ENCODE measurements at regions not wholly inside any gene's neighbourhood (a gene's known extent, or its start where the extent isn't known, plus 50 kb on each side); places are given as distances from the start of the nearest gene placed in this dataset.
"Not testable (repeated sequence)": the region's sequence is repeated elsewhere in the genome, so short reads cannot be mapped to it uniquely, and the experiment has no call there.

GRCh38 chr6:130720076-130720715 is 107.0 kb upstream of the SMLR1 start:
- Histone ChIP-seq H3K27ac (ENCODE audit: insufficient read depth, low read depth, low read length, poor library complexity, severe bottlenecking) (no peak overlapping the region), H3K4me3 (ENCODE audit: insufficient read depth, low read depth, low read length) (no peak overlapping the region), H3K36me3 (ENCODE audit: control insufficient read depth, insufficient read depth, low read length) (no peaks in the 10 kb centered on the region), H3K4me1 (ENCODE audit: control insufficient read depth, insufficient read depth, low read length) (peaks cover 14% of the 10 kb centered on the region), H3K9me3 (ENCODE audit: control insufficient read depth, low read length) (no peaks in the 10 kb centered on the region), H3K27me3 (ENCODE audit: control insufficient read depth, insufficient read depth, low read length, poor library complexity, severe bottlenecking) (no peaks in the 10 kb centered on the region)

DNA sequence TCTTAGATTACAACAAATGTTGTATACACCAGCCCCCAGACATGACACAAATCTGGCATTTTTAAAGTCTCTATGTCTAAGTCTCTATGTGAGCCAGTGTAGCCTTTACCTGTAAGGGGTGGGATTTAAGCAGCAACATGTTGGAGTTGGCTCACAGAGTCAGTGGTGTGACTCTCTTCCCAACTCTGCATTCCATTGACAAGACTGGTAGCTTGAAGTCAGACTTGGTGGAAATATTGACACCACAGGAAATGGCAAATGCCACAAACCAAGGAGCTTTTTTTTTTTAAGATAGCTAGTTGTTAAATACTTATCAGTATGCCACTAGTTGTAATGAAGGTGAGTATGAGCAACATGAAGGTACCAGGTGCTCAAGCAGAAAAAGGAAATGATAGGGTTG is 103.1 kb upstream of the SMLR1 start:
- Histone ChIP-seq H3K9me3 (ENCODE audit: control insufficient read depth, low read length) (no peaks in the 10 kb centered on the region), H3K27ac (ENCODE audit: insufficient read depth, low read depth, low read length, poor library complexity, severe bottlenecking) (no peak overlapping the region), H3K36me3 (ENCODE audit: control insufficient read depth, insufficient read depth, low read length) (no peaks in the 10 kb centered on the region), H3K4me1 (ENCODE audit: control insufficient read depth, insufficient read depth, low read length) (no peaks in the 10 kb centered on the region), H3K27me3 (ENCODE audit: control insufficient read depth, insufficient read depth, low read length, poor library complexity, severe bottlenecking) (no peaks in the 10 kb centered on the region), H3K4me3 (ENCODE audit: insufficient read depth, low read depth, low read length) (no peak overlapping the region)

DNA sequence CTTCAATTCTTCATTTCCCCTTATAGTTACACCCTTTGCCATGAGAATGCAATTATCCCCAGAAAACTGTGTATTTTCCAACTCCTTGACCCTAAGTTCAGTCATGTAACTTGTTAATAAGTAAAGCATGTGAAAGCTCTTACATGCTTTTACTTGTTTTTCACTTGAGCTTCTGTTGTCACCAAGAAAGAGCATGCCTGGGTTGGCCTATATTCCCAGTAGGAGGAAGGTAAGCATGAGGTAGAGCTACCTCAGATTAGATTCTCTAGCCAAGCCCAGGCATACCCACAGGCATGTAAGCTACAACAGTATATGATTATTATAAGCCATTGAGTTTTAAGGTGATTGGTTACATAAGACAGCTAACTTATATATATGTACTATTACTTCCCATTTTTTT is 101.7 kb upstream of the SMLR1 start:
- H3K4me3 ChIP-seq (ENCODE audit: insufficient read depth, low read depth, low read length): no peak overlapping the region
- H3K27me3 ChIP-seq (ENCODE audit: control insufficient read depth, insufficient read depth, low read length, poor library complexity, severe bottlenecking): no peaks in the 10 kb centered on the region
- H3K27ac ChIP-seq (ENCODE audit: insufficient read depth, low read depth, low read length, poor library complexity, severe bottlenecking): no peak overlapping the region
- no peaks in the 10 kb centered on the region for H3K4me1 ChIP-seq (ENCODE audit: control insufficient read depth, insufficient read depth, low read length)
- H3K36me3 ChIP-seq (ENCODE audit: control insufficient read depth, insufficient read depth, low read length): no peaks in the 10 kb centered on the region
- H3K9me3 ChIP-seq (ENCODE audit: control insufficient read depth, low read length): no peaks in the 10 kb centered on the region

DNA sequence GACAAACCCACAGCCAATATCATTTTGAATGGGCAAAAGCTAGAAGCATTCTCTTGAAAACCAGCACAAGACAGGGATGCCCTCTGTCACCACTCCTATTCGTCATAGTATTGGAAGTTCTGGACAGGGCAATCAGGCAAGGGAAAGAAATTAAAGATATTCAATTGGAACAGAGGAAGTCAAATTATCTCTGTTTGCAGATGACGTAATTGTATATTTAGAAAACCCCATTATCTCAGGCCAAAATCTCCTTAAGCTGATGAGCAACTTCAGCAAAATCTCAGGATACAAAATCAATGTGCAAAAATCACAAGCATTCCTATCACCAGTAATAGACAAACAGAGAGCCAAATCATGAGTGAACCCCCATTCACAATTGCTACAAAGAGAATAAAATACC is 99.1 kb upstream of the SMLR1 start:
- WGBS, 2 experiments: 88 to 96% methylated on average over 2 of the region's 2 CpGs

DNA sequence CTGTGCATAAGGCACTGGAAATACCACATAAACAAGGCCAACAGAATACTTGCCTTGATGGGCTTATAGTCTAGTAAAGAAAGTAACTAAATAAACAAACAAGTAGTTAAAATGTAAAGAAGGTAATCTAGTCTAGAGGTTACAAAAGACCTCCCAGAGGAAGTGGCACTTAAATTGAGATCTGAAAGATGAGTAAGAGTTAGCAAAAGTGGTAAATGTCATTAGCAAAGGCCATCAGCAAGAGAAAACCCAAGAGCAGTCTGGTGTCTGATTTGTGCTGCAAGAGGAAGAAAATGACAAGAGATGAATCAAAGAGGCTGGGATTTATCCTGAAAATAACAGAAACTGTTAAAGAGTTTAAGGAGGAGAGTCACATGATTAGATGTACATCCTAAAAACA is 96.6 kb upstream of the SMLR1 start:
- no peaks in the 10 kb centered on the region for H3K27me3 ChIP-seq (ENCODE audit: control insufficient read depth, insufficient read depth, low read length, poor library complexity, severe bottlenecking)
- no peaks in the 10 kb centered on the region for H3K9me3 ChIP-seq (ENCODE audit: control insufficient read depth, low read length)
- H3K27ac ChIP-seq (ENCODE audit: insufficient read depth, low read depth, low read length, poor library complexity, severe bottlenecking): no peak overlapping the region

More for the DNA sequence above, 99.1 kb upstream of the SMLR1 start:
- H3K27ac ChIP-seq (ENCODE audit: insufficient read depth, low read depth, low read length, poor library complexity, severe bottlenecking); H3K27me3 ChIP-seq (ENCODE audit: control insufficient read depth, insufficient read depth, low read length, poor library complexity, severe bottlenecking); H3K4me1 ChIP-seq (ENCODE audit: control insufficient read depth, insufficient read depth, low read length); H3K36me3 ChIP-seq (ENCODE audit: control insufficient read depth, insufficient read depth, low read length); H3K4me3 ChIP-seq (ENCODE audit: insufficient read depth, low read depth, low read length); H3K9me3 ChIP-seq (ENCODE audit: control insufficient read depth, low read length): not testable (repeated sequence)

DNA sequence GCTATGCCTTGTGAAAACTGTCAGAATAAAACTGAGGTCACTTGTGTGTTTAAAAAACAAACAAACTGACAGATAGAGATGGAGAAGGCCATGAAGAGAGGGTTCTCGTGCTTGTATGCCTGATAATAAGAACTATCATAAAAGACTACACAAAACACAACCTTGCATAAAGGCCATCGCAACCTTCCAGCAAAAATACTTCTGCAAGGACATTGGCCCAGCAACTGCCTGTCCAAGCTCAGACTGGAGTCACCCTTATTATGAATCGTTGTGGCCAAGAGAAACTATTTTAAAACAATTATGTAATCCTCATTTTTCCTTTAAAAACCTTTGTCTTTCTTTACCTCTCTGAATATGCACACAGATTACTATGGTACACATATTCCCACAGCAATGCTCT is 93.0 kb upstream of the SMLR1 start:
- no peak overlapping the region for H3K27ac ChIP-seq (ENCODE audit: insufficient read depth, low read depth, low read length, poor library complexity, severe bottlenecking)
- H3K9me3 ChIP-seq (ENCODE audit: control insufficient read depth, low read length): no peaks in the 10 kb centered on the region
- H3K27me3 ChIP-seq (ENCODE audit: control insufficient read depth, insufficient read depth, low read length, poor library complexity, severe bottlenecking): no peaks in the 10 kb centered on the region
- H3K4me1 ChIP-seq (ENCODE audit: control insufficient read depth, insufficient read depth, low read length): no peaks in the 10 kb centered on the region
- no peaks in the 10 kb centered on the region for H3K36me3 ChIP-seq (ENCODE audit: control insufficient read depth, insufficient read depth, low read length)
- WGBS, 2 experiments: 91 to 96% methylated on average over 2 to 3 of the region's 3 CpGs
- no peak overlapping the region for H3K4me3 ChIP-seq (ENCODE audit: insufficient read depth, low read depth, low read length)

More for the DNA sequence above, 96.6 kb upstream of the SMLR1 start:
- Histone ChIP-seq H3K4me3 (ENCODE audit: insufficient read depth, low read depth, low read length) (no peak overlapping the region), H3K4me1 (ENCODE audit: control insufficient read depth, insufficient read depth, low read length) (no peaks in the 10 kb centered on the region), H3K36me3 (ENCODE audit: control insufficient read depth, insufficient read depth, low read length) (no peaks in the 10 kb centered on the region)

DNA sequence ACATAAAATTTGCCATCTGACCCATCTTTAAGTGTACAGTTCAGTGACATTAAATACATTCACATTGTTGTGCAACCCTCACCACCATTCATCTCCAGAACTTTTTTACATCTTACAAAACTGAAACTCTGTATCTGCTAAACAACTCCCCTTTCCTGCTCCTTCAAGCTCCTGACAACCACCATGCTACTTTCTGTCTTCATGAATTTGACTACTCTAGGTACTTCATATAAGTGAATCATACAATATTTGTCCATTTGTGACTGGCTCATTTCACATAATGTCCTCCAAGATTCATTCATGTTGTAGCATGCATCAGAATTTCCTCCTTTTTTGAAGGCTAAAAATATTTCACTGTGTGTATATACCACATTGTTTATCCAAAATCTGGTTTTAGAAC is 86.9 kb upstream of the SMLR1 start:
- no peak overlapping the region for H3K27ac ChIP-seq (ENCODE audit: insufficient read depth, low read depth, low read length, poor library complexity, severe bottlenecking)
- no peaks in the 10 kb centered on the region for H3K27me3 ChIP-seq (ENCODE audit: control insufficient read depth, insufficient read depth, low read length, poor library complexity, severe bottlenecking)
- no peaks in the 10 kb centered on the region for H3K36me3 ChIP-seq (ENCODE audit: control insufficient read depth, insufficient read depth, low read length)
- no peak overlapping the region for H3K4me3 ChIP-seq (ENCODE audit: insufficient read depth, low read depth, low read length)
- H3K9me3 ChIP-seq (ENCODE audit: control insufficient read depth, low read length): no peaks in the 10 kb centered on the region
- peaks cover 9% of the 10 kb centered on the region for H3K4me1 ChIP-seq (ENCODE audit: control insufficient read depth, insufficient read depth, low read length)

DNA sequence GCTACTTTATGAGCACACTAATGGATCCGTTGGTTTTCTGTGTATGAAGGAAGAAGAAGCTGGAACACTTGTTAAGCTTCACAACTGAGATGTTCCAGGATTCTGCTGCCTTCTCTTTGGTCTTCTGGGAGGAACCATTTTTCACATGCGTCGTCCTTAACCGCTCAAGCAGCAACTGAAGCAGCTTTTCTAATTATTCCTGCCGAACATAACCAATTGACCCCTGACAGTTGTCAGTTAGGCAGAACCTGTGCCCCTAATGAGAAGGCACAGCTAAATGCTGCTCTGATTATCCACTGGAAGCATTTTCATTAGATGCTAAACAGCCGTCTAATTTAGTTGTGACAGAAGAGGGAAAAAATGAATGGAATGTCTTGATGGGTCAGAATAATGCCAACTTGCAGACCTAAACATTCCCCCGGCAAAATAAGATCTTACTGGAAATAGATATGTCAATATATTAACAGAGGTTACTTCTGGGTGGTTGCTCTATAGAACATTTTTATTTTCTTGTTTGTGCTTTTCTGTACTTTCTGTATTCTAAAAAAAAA is 85.0 kb upstream of the SMLR1 start:
- no peaks in the 10 kb centered on the region for H3K27me3 ChIP-seq (ENCODE audit: control insufficient read depth, insufficient read depth, low read length, poor library complexity, severe bottlenecking)
- WGBS, 2 experiments: 89 to 91% methylated on average over 7 of the region's 7 CpGs
- H3K27ac ChIP-seq (ENCODE audit: insufficient read depth, low read depth, low read length, poor library complexity, severe bottlenecking): no peak overlapping the region
- H3K9me3 ChIP-seq (ENCODE audit: control insufficient read depth, low read length): no peaks in the 10 kb centered on the region
- H3K4me1 ChIP-seq (ENCODE audit: control insufficient read depth, insufficient read depth, low read length): peaks cover 9% of the 10 kb centered on the region
- H3K36me3 ChIP-seq (ENCODE audit: control insufficient read depth, insufficient read depth, low read length): no peaks in the 10 kb centered on the region
- H3K4me3 ChIP-seq (ENCODE audit: insufficient read depth, low read depth, low read length): no peak overlapping the region

DNA sequence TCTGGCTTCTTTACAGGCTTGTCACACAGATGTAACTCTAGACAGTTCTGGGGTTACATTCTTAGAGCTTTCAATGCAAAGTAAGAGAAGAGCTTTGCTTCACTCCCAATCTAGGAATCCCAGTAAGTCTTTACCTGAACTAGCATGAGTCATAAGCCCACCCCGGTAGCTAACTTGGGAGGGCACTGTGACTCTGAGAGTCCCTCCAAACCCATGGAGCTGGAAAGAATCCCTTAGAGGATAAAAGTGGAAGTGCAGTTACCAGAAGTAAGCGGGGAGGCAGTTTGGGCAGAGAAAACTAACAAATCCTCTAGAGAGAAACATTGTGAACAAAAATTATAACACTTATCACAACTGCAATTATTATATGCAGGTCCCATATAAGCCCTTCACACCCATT is 84.0 kb upstream of the SMLR1 start:
- Histone ChIP-seq H3K27me3 (ENCODE audit: control insufficient read depth, insufficient read depth, low read length, poor library complexity, severe bottlenecking) (no peaks in the 10 kb centered on the region), H3K9me3 (ENCODE audit: control insufficient read depth, low read length) (no peaks in the 10 kb centered on the region), H3K4me1 (ENCODE audit: control insufficient read depth, insufficient read depth, low read length) (peaks cover 9% of the 10 kb centered on the region), H3K27ac (ENCODE audit: insufficient read depth, low read depth, low read length, poor library complexity, severe bottlenecking) (no peak overlapping the region), H3K4me3 (ENCODE audit: insufficient read depth, low read depth, low read length) (no peak overlapping the region), H3K36me3 (ENCODE audit: control insufficient read depth, insufficient read depth, low read length) (no peaks in the 10 kb centered on the region)
- WGBS, 2 experiments: 42 to 68% methylated on average over 2 of the region's 2 CpGs

GRCh38 chr6:130744576-130745366 is 82.4 kb upstream of the SMLR1 start:
- Histone ChIP-seq H3K36me3 (ENCODE audit: control insufficient read depth, insufficient read depth, low read length) (no peaks in the 10 kb centered on the region), H3K27me3 (ENCODE audit: control insufficient read depth, insufficient read depth, low read length, poor library complexity, severe bottlenecking) (no peaks in the 10 kb centered on the region), H3K4me3 (ENCODE audit: insufficient read depth, low read depth, low read length) (no peak overlapping the region), H3K4me1 (ENCODE audit: control insufficient read depth, insufficient read depth, low read length) (peaks cover 9% of the 10 kb centered on the region), H3K9me3 (ENCODE audit: control insufficient read depth, low read length) (no peaks in the 10 kb centered on the region), H3K27ac (ENCODE audit: insufficient read depth, low read depth, low read length, poor library complexity, severe bottlenecking) (no peak overlapping the region)
- 58 to 67% methylated on average over 2 of the region's 2 CpGs for WGBS, 2 experiments
